ENCODE measurements at regions not wholly inside any gene's neighbourhood (a gene's known extent, or its start where the extent isn't known, plus 50 kb on each side); places are given as distances from the start of the nearest gene placed in this dataset.

GRCh38 chr3:21804330-21804729, 53.3 kb upstream of the ZNF385D start:
- no peak for TF ChIP-seq CTCF (IDR thresholded peaks at IDR 0.05)
- no peak for TF ChIP-seq SP1 (CRISPR knock-in tag; conservative IDR thresholded peaks at IDR 0.05)
- no peak for TF ChIP-seq NR1H2 (CRISPR knock-in tag; IDR thresholded peaks at IDR 0.05)
- TF ChIP-seq, protein P1, sequence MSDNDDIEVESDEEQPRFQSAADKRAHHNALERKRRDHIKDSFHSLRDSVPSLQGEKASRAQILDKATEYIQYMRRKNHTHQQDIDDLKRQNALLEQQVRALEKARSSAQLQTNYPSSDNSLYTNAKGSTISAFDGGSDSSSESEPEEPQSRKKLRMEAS (CRISPR knock-in tag; IDR thresholded peaks at IDR 0.05) = no peak
- TF ChIP-seq JUN (CRISPR knock-in tag; IDR thresholded peaks at IDR 0.05) = no peak
- TF ChIP-seq TCF7 (CRISPR knock-in tag; IDR thresholded peaks at IDR 0.05; ENCODE audit: low read depth) = no peak
- no peak for TF ChIP-seq ESRRA (CRISPR knock-in tag; IDR thresholded peaks at IDR 0.05; ENCODE audit: borderline replicate concordance)
- no peak for TF ChIP-seq MXD4 (CRISPR knock-in tag; IDR thresholded peaks at IDR 0.05; ENCODE audit: borderline replicate concordance)
- TF ChIP-seq, protein P2, sequence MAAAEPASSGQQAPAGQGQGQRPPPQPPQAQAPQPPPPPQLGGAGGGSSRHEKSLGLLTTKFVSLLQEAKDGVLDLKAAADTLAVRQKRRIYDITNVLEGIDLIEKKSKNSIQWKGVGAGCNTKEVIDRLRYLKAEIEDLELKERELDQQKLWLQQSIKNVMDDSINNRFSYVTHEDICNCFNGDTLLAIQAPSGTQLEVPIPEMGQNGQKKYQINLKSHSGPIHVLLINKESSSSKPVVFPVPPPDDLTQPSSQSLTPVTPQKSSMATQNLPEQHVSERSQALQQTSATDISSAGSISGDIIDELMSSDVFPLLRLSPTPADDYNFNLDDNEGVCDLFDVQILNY (CRISPR knock-in tag; IDR thresholded peaks at IDR 0.05) = no peak
- no peak for TF ChIP-seq E2F1 (CRISPR knock-in tag; IDR thresholded peaks at IDR 0.05)
- TF ChIP-seq NR2C2 (CRISPR knock-in tag; IDR thresholded peaks at IDR 0.05) = no peak
- no peak for TF ChIP-seq CREM (CRISPR knock-in tag; IDR thresholded peaks at IDR 0.05)
- no peak for TF ChIP-seq ZNF416 (CRISPR knock-in tag; IDR thresholded peaks at IDR 0.05)

Measured in WTC11 (cell line).